Testis (tissue), 2 donors: ENCODE measurements at regions not wholly inside any gene's neighbourhood (a gene's known extent, or its start where the extent isn't known, plus 50 kb on each side); places are given as distances from the start of the nearest gene placed in this dataset.

Experiments used
- POLR2A ChIP-seq: fragments of 450-650 bp; IDR thresholded peaks from one replicate; pipeline ENCODE4 v1.6.1; 2017; ENCODE audit warnings: antibody characterized with exemption, mild to moderate bottlenecking, moderate library complexity
- TF ChIP-seq, protein P1 (sequence below), 3 experiments: fragments of 450-650 bp in 2 of 3; fragments of 200-600 bp in 1 of 3; sonication (generic) in 1 of 3; IDR thresholded peaks; one replicate each; pipeline ENCODE4 v1.5.1; 2016 to 2019; ENCODE audit warnings: antibody characterized with exemption in 3 of 3, mild to moderate bottlenecking in 2 of 3, moderate library complexity in 1 of 3

DNA sequence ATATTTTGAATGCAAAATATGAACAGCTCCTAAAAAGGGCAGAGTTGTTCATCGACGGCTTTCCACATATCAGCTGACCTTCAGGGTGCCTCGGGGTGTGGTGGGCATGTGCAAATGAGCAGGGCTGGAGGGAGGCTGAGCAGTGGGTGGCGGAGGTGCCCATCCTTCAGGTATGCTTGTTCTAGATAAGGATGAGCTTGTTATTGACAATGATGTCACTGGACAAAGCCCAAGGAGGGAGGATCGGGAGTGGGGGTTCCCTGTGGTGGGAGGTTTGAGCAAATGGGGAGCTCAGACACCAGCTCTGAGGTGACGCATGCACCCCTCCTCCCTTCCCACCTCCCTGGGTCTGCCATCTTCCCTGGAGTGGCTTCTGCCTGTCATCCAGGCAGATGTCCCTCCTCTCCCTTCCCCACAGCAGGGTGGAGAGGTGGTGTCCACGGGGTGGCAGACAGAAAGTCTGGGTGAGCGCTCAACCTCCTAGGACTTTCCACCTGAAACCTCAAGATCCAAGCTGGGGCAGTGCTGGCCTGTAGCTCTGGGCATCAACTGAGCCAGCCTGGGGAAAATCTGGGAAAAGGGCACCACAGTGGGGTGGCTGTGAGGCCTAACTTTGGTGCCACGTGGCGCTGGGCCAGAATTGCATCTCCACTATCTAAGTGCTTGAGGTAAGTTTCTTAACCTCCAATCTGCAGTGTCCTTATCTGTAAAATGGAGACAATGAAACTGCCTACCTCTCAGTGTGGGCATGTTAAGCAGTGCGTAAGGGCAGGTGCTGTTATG is 106.3 kb upstream of the THY1 start:
- TF ChIP-seq POLR2A: no peak
- TF ChIP-seq, protein P1, sequence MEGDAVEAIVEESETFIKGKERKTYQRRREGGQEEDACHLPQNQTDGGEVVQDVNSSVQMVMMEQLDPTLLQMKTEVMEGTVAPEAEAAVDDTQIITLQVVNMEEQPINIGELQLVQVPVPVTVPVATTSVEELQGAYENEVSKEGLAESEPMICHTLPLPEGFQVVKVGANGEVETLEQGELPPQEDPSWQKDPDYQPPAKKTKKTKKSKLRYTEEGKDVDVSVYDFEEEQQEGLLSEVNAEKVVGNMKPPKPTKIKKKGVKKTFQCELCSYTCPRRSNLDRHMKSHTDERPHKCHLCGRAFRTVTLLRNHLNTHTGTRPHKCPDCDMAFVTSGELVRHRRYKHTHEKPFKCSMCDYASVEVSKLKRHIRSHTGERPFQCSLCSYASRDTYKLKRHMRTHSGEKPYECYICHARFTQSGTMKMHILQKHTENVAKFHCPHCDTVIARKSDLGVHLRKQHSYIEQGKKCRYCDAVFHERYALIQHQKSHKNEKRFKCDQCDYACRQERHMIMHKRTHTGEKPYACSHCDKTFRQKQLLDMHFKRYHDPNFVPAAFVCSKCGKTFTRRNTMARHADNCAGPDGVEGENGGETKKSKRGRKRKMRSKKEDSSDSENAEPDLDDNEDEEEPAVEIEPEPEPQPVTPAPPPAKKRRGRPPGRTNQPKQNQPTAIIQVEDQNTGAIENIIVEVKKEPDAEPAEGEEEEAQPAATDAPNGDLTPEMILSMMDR (IDR thresholded peaks at IDR 0.05): no peak
